ENCODE measurements at regions not wholly inside any gene's neighbourhood (a gene's known extent, or its start where the extent isn't known, plus 50 kb on each side); places are given as distances from the start of the nearest gene placed in this dataset.

DNA sequence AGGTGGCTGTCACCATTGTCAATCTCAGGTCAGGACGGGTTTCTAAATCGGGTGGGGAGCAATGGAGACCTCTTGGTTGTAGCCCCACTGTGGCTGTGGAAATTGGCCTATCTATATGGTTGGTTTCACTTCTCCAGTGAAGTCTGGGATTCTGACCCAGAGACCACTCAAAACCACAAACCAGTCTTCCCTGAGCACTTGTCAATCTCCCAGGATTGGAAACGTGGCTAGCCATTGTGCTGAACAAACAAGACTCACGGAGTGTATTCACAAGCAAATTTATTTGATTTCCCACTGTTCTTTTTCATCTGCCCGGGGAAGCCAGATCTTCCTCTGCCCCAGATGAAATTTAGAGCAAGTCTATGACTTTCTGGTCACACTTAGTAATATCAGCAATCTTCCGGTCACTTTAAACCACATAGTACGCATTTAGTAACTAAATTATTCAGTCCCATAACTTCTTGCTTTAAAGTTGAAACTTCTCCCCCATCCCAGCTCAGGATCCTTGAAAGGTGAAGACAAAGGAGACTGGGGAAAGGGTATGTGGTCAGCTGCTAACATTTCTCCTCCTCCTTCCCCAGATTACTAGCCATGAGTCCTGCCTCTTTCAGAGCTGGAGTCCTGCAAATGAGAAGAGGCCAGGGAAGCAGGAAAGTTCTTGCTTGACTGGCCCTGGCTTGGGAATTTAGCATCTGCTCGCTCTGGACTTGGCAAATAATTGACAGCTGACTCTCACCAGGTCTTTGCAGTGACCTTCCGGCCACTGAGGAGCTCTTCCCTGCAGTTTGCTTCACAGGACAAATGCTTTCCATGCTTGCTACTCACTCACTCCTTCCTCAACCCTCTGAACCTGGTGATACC is 123.2 kb upstream of the MAX start:
- FAIRE-seq = no peak

DNA sequence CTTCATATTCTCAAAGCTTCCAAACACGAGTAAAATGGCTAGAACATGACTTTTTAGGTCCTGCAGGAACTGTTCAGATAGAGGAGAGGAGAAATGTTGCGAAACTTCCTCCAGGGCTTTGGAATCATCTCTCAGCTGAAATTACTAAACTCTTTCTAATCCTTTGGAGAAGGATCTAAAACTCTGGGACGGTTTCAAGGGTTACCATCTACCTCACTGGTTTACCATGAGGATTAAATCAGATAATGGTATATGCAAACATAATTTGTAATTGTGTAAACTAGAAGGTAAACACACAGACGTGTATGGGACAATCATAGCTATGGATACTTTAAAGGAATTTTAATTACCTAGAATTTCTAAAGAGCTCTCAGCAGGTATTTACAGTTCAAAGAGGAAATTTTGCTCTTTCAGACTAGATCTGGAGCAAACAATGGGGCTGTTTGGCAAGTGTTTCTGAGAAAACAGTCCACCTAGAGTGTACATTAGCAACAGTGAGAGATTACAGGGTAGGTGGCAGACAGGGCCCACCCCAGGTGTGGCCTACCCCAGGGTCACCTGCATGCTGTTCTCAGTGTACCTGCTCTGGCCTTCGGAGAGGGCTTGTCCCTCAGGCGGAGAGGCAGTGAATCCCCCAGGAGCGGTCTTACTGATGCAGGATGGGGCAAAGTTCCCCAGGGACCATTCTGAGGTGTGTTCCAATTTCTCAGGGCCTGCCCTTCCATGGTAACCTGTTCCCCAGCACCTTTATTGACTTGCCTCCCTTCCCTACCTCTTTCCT is 124.7 kb upstream of the MAX start:
- no peak for FAIRE-seq

GRCh38 chr14:65228436-65228835 is 126.1 kb upstream of the MAX start:
- no peak for FAIRE-seq

- no peak for FAIRE-seq
Observed at GRCh38 chr14:65228956-65229747, 126.8 kb upstream of the MAX start.

- no peak for FAIRE-seq
Observed at GRCh38 chr14:65229748-65230728, 127.7 kb upstream of the MAX start.

DNA sequence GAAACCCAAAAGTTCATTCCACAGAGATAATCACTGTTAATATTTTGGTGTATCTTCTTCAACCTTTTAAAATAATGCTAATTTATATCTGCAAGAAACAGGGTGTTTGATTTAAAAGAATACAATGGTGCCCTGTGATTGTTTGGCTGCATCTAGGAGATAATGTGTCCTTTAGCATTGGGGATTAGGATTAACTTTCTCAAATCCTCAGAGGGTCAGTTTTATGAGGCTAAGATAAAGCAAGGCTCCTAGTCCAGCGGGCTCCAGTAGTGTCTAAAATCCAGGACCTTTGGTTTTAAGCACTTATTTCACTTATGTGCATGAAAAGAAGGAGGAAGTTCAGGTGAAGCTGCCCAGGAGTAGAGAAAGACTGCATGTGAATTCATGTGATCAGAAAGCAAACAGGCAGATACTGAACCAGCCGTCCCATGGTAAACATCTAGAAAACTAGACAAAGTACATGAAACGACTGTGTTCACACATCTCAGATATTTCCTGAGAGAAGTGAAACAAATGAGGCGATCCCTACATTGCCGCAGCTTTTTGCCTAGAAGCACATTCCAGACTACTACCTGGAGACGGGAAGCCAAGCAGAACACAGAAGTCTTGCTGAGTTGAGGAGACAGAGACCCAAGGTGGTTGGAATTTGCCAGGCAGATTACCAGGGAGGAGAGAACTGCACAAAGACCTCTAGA is 129.1 kb upstream of the MAX start:
- FAIRE-seq = no peak

GRCh38 chr14:65234752-65235361 is 132.5 kb upstream of the MAX start:
- no peak for FAIRE-seq

DNA sequence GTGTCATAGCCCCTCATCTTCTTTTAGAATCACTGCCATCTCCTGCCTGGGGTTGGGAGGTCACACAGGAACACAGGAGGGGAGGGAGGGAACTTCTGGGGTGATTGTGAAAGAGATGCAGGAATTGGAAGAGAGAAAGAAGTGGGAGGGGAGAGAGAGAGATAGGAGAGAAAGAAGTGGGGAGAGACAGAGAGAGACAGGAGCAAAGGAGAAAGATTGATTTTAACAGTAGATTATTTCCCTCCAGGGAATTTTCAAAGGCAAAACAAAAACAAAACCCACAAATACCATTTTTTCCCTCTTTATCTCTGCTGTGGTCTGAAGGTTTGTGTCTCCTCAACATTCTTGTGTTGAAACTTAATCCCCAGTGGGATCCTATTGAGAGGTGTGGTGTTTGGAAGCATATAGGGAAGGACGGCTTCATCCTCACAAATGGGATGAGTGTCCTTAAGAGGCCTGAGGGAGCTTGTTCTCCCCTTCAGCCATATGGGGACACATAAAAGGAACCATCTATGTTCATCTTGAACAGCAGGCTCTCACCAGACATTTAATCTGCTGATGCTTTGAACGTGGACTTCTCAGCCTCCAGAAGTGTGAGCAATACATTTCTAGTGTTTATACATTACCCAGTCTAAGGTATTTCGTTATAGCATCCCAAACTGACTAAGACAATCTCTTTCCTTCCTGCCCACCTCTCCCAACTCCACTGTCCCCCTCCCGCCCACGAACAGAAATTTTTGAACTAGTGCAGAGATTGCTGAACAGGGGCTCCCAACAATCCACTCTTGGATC is 134.9 kb upstream of the MAX start:
- no peak for FAIRE-seq

- FAIRE-seq = no peak
Observed at GRCh38 chr14:65237941-65238340, 135.6 kb upstream of the MAX start.

DNA sequence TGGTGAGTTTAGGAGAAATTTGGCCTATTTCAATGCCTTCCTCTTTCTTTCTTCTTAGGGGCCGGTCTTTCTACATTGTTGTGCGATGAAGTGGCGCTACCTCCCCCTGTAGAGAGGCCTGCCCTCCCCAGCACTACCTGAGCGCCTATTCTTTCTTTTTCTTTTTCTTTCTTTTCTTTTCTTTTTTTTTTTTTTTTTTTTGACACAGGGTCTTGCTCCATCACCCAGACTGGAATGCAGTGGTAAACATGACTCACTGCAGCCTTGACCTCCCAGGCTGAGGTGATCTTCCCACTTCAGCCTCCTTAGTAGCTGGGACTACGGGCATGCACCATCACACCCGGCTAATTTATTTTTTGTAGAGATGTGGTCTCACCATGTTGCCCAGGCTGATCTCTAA is 136.1 kb upstream of the MAX start:
- no peak for FAIRE-seq

DNA sequence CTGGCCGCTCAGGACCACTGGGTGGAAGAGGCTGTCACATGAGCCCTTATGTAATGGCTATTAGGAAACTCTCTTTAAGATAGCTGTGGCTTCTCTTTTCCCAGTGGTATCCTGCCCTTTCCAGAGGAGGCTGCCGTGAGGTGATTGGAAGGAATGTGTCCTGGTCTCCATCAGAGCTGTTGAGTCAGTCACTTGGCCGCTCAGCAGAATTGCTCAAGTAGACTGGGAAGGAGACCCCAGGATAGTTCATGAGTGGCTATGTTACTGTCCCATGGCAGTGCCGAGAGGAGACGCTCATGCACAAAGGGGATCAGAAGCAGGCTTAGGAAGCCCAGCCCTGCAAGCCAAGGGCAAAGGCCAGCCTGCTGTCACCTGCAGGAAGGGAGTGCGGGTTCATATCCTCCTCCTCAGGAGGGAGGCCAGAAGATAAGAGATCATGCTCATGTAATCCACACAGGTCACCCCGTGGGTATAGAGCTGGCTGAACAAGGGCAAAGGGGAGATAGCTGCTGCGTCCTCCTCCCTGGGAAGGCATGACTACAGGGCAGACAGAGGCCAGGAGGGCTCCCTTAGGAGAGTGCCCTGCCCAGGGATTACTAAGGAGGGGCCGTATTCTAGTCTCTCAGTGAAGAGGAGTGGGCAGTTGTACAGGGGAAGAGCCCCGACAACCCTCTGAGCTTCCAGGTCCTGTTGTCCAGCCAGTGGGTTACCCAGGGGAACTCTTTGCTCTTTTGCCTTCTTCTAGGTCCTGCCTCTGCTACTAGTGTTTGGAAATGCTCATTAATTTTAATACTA is 137.0 kb upstream of the MAX start:
- FAIRE-seq = no peak

GRCh38 chr14:65239938-65240296 is 137.6 kb upstream of the MAX start:
- no peak for FAIRE-seq

DNA sequence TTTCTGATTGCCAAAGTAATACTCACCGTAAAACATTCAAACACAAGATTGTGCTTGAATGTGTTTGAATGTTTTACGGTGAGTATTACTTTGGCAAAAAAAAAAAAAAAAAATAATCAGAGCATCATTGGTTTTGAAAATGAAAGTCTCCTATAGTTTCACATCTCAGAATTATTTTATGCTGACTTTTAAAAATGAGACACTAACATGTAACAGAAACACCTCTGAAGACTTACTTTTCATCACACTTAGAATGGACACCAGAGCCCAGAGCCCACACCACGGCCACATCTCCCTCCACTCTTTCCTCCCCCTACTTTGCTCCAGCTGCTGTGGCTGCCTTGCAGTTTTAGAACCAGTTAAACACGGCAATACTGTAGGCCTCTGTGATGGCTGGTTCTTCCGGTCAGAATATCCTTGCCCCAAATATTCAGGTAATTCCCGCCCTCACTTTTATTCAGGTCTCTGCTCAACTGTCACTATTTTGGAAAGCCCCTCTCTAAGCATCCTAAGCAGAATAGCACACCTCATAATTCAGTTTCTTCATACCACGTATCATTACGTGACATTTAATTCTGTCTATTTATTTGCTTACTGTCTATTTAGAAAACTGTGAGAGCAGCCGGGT is 138.9 kb upstream of the MAX start:
- FAIRE-seq = no peak

GRCh38 chr14:65242732-65243134 is 140.4 kb upstream of the MAX start:
- no peak for FAIRE-seq

DNA sequence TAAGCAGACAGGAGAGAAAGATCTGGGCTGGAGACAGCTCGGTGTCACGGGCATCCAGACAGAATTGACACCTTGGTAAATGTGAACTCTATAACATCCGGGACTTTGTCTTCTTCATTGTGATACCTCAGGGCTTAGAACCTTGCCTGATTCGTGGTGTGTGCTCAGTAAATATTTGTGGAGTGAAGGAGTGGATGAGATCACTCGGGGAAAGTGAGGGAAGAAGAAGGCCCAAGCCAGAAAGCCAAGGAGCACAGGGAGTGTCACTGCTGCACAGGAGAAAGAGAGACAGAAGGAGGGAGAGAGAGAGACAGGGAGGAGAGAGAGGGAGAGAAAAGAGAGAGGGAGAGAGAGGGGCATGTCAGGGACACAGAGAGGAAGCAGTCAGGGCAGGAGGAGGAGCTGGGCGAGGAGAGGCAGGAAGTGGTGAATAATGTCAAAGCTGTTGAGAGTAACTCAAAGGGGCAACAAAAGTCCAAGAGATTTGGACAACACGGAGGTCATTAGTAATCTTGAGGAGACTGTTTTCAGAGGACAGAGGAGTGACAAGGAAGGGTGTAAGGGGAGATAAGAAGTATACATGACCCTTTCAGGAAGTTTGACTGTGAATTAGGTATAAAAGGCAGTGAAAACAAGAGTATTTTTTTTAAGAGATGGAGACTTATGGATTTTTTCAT is 141.6 kb upstream of the MAX start:
- no peak for FAIRE-seq

- FAIRE-seq = no peak
Observed at GRCh38 chr14:65249471-65250161, 147.3 kb upstream of the MAX start.

DNA sequence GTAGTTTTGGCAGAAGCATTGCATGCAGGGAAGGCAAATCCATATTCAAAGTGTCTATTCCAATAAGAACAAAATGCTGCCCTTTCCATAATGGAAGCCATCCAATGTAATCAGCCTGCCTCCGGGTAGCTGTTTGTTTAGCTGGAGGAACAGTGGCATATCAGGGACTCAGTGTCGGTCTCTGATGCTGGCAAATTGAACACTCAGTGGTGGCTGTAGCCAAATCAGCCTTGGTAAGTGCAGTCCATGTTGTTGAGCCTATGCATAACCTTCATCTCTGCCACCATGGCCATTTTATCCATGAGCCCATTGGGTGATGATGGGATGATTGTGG is 147.8 kb upstream of the MAX start:
- no peak for FAIRE-seq

DNA sequence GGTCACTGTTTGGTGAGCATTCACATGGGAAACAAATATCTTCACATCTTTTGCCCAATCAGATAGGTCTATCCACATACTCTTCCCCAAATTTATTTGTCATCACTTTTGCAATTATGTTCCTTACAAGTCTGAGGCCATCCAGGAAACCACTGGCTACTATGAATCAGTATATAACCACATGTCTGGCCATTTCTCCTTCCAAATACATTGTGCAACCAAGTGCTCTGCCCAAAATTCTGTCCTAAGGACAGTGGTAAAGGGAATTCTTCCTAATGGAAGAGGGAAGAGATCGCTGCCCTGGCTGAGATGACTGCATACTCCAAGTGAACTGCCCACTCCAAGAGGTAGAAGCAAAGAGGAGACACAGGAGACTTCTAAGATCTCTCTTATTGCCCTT is 148.9 kb upstream of the MAX start:
- FAIRE-seq = no peak
